ENCODE measurements at regions not wholly inside any gene's neighbourhood (a gene's known extent, or its start where the extent isn't known, plus 50 kb on each side); places are given as distances from the start of the nearest gene placed in this dataset.

DNA sequence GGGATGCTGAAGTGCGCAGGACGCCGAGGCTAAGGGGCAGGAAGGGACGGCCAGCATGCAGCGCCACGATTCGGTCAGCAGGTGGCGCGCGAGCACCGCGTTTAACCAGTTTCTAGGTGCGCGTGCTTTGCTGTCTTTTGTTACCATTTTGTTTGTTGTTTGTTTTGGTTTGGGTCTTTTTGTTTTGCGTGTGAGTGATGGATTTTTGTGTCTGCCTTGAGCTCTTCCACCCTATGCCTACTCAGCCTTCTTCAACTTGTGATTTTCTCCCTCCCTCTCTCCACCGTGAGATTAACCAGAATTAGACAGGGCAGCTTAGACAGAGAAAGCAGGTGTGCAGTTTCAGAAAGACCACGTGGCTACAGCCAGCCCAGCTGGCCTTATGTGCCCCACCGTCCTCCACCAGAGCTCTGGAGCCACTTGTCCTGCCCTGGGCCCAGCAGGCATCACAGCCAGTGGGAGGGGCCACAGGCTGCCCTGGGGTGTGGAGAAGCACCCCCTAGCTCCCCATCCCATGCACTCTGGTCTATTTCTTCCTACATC, 180.2 kb downstream of the RNF144A start (continued):
- TF ChIP-seq SAP30 (IDR thresholded peaks at IDR 0.05; ENCODE audit: borderline replicate concordance, insufficient read depth, low read depth, low read length, poor library complexity, severe bottlenecking) (no peak), ZNF197 (CRISPR knock-in tag; IDR thresholded peaks at IDR 0.05; ENCODE audit: low read depth) (no peak), BRCA1 (IDR thresholded peaks at IDR 0.05) (no peak), BRCA1 (CRISPR knock-in tag; IDR thresholded peaks at IDR 0.05) (no peak), SPI1 (IDR thresholded peaks at IDR 0.05; ENCODE audit: borderline replicate concordance, low read depth, low read length) (no peak), DEAF1 (CRISPR knock-in tag; IDR thresholded peaks at IDR 0.05) (peak; percentile 47; the same call in 1 of the 2 replicates), HMG20A (CRISPR knock-in tag; conservative IDR thresholded peaks at IDR 0.05) (no peak), ZNF24 (IDR thresholded peaks at IDR 0.05) (no peak), EHMT2 (IDR thresholded peaks at IDR 0.05) (peak; percentile 45; the same call in 1 of the 2 replicates), ZNF133 (CRISPR knock-in tag; IDR thresholded peaks at IDR 0.05) (no peak), GTF2E2 (tag; IDR thresholded peaks at IDR 0.05) (no peak), ZNF77 (CRISPR knock-in tag; IDR thresholded peaks at IDR 0.05) (no peak), HEY1 (CRISPR knock-in tag; IDR thresholded peaks at IDR 0.05; ENCODE audit: borderline replicate concordance) (no peak), SMC3 (conservative IDR thresholded peaks at IDR 0.05; ENCODE audit: insufficient read depth, low read depth, low read length) (peak; percentile 63), DPF2 (IDR thresholded peaks at IDR 0.05) (no peak), ZNF431 (CRISPR knock-in tag; IDR thresholded peaks at IDR 0.05) (no peak), ZNF12 (CRISPR knock-in tag; IDR thresholded peaks at IDR 0.05) (no peak)
- TF ChIP-seq, protein P1, sequence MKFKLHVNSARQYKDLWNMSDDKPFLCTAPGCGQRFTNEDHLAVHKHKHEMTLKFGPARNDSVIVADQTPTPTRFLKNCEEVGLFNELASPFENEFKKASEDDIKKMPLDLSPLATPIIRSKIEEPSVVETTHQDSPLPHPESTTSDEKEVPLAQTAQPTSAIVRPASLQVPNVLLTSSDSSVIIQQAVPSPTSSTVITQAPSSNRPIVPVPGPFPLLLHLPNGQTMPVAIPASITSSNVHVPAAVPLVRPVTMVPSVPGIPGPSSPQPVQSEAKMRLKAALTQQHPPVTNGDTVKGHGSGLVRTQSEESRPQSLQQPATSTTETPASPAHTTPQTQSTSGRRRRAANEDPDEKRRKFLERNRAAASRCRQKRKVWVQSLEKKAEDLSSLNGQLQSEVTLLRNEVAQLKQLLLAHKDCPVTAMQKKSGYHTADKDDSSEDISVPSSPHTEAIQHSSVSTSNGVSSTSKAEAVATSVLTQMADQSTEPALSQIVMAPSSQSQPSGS (CRISPR knock-in tag; IDR thresholded peaks at IDR 0.05): no peak
- TF ChIP-seq, protein P2, sequence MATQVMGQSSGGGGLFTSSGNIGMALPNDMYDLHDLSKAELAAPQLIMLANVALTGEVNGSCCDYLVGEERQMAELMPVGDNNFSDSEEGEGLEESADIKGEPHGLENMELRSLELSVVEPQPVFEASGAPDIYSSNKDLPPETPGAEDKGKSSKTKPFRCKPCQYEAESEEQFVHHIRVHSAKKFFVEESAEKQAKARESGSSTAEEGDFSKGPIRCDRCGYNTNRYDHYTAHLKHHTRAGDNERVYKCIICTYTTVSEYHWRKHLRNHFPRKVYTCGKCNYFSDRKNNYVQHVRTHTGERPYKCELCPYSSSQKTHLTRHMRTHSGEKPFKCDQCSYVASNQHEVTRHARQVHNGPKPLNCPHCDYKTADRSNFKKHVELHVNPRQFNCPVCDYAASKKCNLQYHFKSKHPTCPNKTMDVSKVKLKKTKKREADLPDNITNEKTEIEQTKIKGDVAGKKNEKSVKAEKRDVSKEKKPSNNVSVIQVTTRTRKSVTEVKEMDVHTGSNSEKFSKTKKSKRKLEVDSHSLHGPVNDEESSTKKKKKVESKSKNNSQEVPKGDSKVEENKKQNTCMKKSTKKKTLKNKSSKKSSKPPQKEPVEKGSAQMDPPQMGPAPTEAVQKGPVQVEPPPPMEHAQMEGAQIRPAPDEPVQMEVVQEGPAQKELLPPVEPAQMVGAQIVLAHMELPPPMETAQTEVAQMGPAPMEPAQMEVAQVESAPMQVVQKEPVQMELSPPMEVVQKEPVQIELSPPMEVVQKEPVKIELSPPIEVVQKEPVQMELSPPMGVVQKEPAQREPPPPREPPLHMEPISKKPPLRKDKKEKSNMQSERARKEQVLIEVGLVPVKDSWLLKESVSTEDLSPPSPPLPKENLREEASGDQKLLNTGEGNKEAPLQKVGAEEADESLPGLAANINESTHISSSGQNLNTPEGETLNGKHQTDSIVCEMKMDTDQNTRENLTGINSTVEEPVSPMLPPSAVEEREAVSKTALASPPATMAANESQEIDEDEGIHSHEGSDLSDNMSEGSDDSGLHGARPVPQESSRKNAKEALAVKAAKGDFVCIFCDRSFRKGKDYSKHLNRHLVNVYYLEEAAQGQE (IDR thresholded peaks at IDR 0.05; ENCODE audit: borderline replicate concordance): peak; percentile 59; the same call in 1 of the 2 replicates
- TF ChIP-seq, protein P2 (CRISPR knock-in tag; IDR thresholded peaks at IDR 0.05; ENCODE audit: low read depth): no peak

Data from K562 (cell line).